Stimulated activated effector memory CD8-positive, alpha-beta T cell treated with anti-CD3 and anti-CD28 coated beads, Interleukin-12 subunit alpha, Interleukin-12 subunit beta, amount 100 ng/mL, for 72 hours (primary cell): ENCODE measurements at regions not wholly inside any gene's neighbourhood (a gene's known extent, or its start where the extent isn't known, plus 50 kb on each side); places are given as distances from the start of the nearest gene placed in this dataset.

Experiments
- ATAC-seq: fragments of 150-1000 bp; cut with Tn5 transposase; 2 replicates; pipeline ENCODE4 v1.10.0; 2021
- DNase-seq, 2 donors: peaks; one replicate each; pipeline ENCODE4 v3.0.0; 2021 to 2022; ENCODE audit warnings: low spot score in 2 of 2
- H3K27ac Mint-ChIP-seq: one replicate; pipeline ENCODE4 v1.8.0; 2022; ENCODE audit warnings: mild to moderate bottlenecking, mixed read lengths
- H3K36me3 Mint-ChIP-seq: one replicate; pipeline ENCODE4 v1.8.0; 2022; ENCODE audit warnings: mild to moderate bottlenecking, mixed read lengths
- H3K4me1 Mint-ChIP-seq: one replicate; pipeline ENCODE4 v1.8.0; 2022; ENCODE audit warnings: mixed read lengths
- H3K4me3 Mint-ChIP-seq: one replicate; pipeline ENCODE4 v1.8.0; 2022; ENCODE audit warnings: mild to moderate bottlenecking, mixed read lengths
- H3K9me3 Mint-ChIP-seq: one replicate; pipeline ENCODE4 v1.8.0; 2022; ENCODE audit warnings: mixed read lengths

DNA sequence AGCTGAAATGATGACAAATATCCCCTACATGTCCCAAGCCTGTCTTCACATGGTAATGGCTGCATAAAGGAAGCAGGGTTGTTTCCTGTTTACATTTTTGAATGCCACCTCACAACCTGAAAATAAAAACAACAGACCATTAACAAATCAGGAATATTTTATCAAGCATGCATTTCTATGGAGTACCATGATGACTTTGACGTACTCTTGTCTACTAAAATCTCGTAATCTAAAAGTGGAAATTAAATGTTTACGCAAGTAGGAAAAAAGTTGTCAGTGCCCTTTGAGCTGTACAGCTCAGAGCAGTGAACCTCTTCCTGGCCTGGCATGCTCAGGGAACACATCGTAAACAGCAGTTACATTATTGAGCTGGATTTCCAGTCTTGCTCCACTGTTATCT, 194.1 kb downstream of the INHBA start:
- Mint-ChIP-seq H3K27ac (no peak overlapping the region), H3K36me3 (no peaks in the 10 kb centered on the region), H3K9me3 (peaks cover 15% of the 10 kb centered on the region), H3K4me1 (no peaks in the 10 kb centered on the region), H3K4me3 (no peak overlapping the region)
- DNase-seq (no peak), ATAC-seq (no peak)

DNA sequence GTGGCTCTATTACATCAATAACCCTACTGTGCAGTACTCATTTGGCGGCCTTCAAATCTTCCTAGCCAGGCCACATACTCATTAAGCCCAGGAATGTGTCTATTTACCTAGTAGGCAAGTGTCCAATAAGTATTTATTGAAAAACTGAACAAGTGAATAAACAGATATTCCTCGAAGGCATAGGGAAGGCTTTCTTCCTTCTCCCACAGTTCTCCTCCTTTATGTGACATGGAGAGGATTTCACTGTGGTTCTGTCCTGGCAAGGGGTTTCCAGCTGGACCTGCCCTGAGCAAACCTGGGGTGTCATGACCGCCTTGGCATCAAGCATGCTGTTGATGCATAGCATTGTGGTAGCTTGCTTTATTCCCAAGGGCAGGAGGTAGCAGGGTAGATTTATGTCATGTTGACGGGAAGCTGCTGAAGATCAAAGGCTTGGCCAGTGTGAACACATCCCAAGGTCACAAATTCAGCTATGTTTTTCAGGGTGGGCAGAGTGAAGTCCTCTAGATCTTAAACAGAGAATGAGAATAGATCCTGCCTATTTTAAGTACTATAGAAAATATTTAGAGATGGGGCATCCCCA, 195.1 kb downstream of the INHBA start:
- H3K27ac Mint-ChIP-seq = no peak overlapping the region
- H3K9me3 Mint-ChIP-seq = peaks cover 15% of the 10 kb centered on the region
- H3K36me3 Mint-ChIP-seq = no peaks in the 10 kb centered on the region
- ATAC-seq (no peak), DNase-seq (no peak)
- no peaks in the 10 kb centered on the region for H3K4me1 Mint-ChIP-seq
- no peak overlapping the region for H3K4me3 Mint-ChIP-seq

DNA sequence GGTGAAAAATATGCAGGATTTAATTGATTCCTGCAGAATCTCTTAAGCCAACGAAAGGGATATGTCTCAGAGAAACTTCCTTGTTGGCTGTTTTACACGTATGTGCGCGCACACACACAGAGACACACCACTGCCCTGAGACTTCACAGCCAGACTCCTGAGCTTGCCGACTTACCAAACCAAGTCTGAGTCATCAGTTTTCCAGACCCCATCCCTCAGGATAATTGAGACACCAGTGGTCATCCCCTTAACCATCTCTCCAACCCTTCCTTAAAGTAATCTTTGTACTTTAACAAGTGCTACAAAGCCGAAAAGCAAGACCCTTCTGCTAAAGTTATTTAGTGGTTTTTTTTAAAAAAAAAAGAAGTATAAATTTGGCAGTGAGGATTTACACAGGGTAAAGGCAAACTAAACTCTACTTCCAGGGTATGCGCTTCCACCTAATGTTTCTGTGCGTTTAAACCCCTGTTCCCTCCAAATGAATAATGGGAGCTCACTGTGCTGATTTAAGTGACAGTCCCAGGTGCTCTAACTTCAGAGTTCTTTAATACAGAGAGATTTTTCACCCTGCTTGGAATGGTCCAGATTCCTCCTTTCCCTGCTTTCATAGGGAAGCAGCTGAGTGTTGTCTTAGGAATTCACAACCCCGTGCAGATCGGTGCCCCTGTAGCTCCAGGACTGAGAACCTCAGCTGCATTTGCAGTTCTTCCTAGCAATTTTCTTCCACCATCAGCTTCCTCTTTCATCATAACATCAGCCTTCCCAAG, 198.5 kb downstream of the INHBA start:
- Mint-ChIP-seq H3K4me3 (no peak overlapping the region), H3K9me3 (peaks cover 15% of the 10 kb centered on the region), H3K36me3 (no peaks in the 10 kb centered on the region), H3K27ac (no peak overlapping the region), H3K4me1 (no peaks in the 10 kb centered on the region)
- DNase-seq = no peak
- no peak for ATAC-seq

DNA sequence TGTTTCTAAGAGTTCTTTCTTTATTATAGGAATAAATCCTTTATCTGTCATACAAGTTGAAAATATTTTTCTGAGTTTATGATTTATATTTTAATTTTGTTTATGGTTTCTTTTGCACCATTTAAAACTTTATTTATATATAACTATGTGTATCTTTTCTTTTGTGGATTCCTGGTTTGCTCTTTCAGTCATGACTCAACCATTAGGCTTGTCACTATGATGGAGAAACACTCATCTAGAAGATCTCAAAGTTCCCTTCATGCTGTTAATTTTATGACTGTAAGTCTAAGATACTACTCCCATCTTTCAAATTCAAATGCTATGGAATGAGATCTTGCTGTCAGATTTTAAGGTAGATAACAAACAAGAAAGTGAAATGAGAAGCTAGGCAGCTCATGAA, 199.5 kb downstream of the INHBA start:
- peaks cover 15% of the 10 kb centered on the region for H3K9me3 Mint-ChIP-seq
- ATAC-seq (no peak), DNase-seq (no peak)
- H3K36me3 Mint-ChIP-seq = no peaks in the 10 kb centered on the region
- no peak overlapping the region for H3K27ac Mint-ChIP-seq
- H3K4me3 Mint-ChIP-seq = no peak overlapping the region
- no peaks in the 10 kb centered on the region for H3K4me1 Mint-ChIP-seq

DNA sequence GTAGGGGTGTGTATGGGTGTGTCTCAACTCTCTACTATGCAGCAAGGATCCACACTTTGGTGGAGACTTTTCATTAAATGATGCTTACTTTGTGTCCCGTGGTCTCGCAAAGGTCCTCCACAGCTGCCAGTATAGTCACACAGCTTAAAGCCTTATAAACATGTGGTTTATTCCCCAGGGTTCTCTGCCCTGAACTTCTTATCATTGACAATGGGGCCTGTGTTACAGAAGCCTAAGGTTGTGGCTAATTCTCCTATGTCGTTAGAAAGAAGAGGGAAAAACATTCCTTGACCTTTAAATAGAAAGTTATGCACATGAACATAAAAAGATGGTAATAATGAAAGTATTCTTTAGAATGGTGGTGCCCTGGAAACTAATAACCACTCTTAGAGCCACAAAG, 201.4 kb downstream of the INHBA start:
- Mint-ChIP-seq H3K4me3 (no peak overlapping the region), H3K4me1 (no peaks in the 10 kb centered on the region), H3K36me3 (no peaks in the 10 kb centered on the region), H3K27ac (no peak overlapping the region), H3K9me3 (peaks cover 12% of the 10 kb centered on the region)
- ATAC-seq = no peak
- DNase-seq = no peak

DNA sequence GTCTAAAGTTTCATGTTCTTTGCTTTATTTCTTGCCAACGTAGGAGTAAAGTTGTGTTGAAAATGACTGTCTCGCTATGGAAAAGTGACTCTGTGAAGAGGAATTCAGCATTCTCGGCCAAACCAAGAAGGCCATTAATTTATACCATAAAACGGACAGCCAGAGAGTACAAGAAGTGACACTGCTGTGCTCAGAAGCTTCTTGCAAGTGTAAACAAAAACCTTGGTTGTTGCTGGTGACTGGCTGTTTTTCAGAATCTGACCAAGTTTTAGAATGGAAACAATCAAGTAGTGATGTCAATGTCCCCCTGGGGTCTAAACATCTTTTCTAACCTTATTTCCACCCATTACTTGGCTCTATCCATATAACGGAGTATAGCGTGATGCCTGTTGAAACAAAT, 201.9 kb downstream of the INHBA start:
- ATAC-seq = no peak
- DNase-seq = no peak
- peaks cover 12% of the 10 kb centered on the region for H3K9me3 Mint-ChIP-seq
- no peak overlapping the region for H3K4me3 Mint-ChIP-seq
- no peak overlapping the region for H3K27ac Mint-ChIP-seq
- H3K36me3 Mint-ChIP-seq = no peaks in the 10 kb centered on the region
- H3K4me1 Mint-ChIP-seq = no peaks in the 10 kb centered on the region

DNA sequence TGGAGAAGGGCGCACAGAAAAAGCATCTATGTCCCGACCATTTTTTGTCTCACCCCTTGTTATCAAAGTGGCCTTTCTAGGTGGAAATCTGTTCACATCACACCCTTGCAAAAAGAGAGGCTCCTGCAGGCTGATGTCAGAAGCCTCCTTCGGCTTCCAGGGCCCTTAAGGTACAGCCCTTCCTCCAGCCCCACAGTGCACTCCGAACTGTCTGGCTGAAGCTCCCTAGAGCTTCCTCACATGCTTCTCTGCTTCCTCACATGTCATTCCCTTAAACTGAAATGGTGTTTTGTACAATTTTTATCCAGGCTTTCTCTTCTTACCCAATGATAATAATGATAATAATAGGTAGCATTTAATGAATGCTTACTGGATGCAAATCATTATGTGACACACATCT, 210.3 kb downstream of the INHBA start:
- Mint-ChIP-seq H3K9me3 (no peaks in the 10 kb centered on the region), H3K4me1 (no peaks in the 10 kb centered on the region), H3K27ac (no peak overlapping the region), H3K4me3 (no peak overlapping the region), H3K36me3 (no peaks in the 10 kb centered on the region)
- no peak for ATAC-seq
- no peak for DNase-seq

DNA sequence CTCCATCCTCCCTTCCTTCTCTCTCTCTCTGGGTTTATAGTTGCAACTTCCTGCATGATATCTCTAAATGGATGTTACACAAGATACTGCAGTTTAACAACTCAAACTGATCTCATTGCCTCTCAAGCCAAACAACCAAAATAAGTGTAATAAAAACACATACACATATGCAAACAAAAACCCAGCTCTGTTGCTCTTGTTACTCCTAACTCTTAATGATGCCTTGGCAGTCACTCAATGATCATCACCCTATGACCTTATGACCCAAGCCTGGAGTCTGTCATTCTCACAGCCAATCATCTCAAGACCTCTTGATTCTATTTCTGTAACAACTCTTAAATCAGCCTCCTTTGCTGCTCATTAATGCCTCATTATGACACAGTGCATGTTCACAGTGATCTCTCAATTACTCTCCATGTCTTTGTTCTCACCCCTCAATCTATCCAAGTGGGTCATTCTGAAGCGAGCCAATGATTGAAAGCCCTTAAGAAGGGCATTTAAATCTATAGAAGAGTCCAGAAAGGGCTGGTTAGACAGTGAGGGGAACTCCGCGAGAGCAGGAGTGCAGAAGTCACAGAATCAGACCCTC, 210.9 kb downstream of the INHBA start:
- Mint-ChIP-seq H3K4me1 (no peaks in the 10 kb centered on the region), H3K27ac (no peak overlapping the region), H3K4me3 (no peak overlapping the region), H3K9me3 (no peaks in the 10 kb centered on the region), H3K36me3 (no peaks in the 10 kb centered on the region)
- no peak for ATAC-seq
- DNase-seq = no peak

DNA sequence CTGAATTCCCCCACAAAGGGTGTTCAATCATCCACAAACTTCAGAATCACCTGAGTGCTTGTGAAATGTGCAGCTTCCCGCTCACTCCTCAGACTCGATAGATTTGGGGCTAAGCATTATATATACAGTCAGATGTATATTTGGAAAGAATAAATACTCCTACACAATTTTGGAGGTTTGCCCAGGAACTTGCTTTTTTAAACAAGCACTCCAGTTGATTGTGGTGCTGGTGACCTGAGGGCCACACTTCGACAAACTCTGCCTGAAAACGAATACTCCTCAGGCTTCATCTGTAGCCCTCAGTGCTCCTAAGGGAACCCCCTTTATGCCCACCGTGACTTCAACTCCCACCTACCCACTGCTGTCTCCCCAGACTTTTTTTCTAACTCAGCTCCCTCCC, 211.6 kb downstream of the INHBA start:
- H3K27ac Mint-ChIP-seq = no peak overlapping the region
- DNase-seq (no peak), ATAC-seq (no peak)
- no peaks in the 10 kb centered on the region for H3K4me1 Mint-ChIP-seq
- no peaks in the 10 kb centered on the region for H3K9me3 Mint-ChIP-seq
- no peak overlapping the region for H3K4me3 Mint-ChIP-seq
- no peaks in the 10 kb centered on the region for H3K36me3 Mint-ChIP-seq

DNA sequence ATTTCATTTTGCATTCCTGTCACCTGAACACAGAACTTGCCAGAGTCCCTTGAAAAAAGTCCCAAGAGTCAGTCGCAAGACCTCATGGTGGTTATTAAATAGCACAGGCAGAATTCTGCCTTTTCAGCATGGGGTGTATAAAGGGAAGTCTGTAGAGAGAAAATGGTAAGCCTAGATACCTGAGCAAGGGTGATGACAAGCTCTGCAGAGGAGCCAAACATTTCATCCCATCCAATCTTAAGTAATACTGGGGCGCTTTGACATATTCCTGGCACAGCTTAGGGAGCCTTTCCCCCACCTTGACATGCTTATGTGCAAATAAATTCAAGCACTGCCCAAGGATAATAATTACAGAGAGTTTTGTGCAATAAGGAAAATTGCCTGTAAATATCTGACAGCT, 213.0 kb downstream of the INHBA start:
- Mint-ChIP-seq H3K9me3 (no peaks in the 10 kb centered on the region), H3K4me1 (no peaks in the 10 kb centered on the region), H3K27ac (no peak overlapping the region), H3K4me3 (no peak overlapping the region), H3K36me3 (no peaks in the 10 kb centered on the region)
- ATAC-seq (no peak), DNase-seq (no peak)

DNA sequence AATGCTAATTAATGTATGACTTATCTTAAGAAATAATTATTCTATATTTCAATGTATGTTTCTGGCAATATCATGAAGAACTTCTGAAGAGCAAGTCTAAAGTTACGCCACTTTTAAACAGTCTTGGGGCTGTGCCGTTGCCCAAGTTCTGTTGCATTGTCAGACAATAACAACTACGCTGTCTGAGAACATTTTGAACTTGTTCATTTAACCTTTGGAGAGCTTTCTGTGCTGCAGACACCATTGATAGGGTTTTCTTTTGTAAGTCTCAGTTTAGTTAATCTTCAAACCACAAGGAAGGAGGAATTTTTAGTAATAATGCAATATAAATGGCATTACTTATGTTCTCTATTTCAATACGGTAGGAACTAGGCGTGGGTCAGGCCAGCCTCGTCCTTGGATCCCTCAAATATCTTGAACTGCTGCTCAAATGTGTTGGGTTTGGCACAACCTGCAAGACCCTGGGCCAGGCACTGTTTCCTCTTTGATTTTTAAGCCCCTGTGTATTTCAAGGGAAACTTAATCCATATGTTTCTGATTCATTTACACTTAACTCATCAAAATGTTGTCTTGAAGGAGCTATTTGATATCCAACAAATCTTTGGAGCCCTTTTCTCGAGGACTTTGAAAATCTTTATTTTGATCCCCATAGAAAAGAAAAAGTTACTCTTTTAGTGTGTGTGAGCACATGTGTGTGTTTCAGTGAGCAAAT, 215.5 kb downstream of the INHBA start:
- DNase-seq (no peak), ATAC-seq (no peak)
- H3K36me3 Mint-ChIP-seq = no peaks in the 10 kb centered on the region
- H3K4me3 Mint-ChIP-seq = no peak overlapping the region
- H3K9me3 Mint-ChIP-seq = peaks cover 4% of the 10 kb centered on the region
- H3K27ac Mint-ChIP-seq = no peak overlapping the region
- H3K4me1 Mint-ChIP-seq = no peaks in the 10 kb centered on the region

DNA sequence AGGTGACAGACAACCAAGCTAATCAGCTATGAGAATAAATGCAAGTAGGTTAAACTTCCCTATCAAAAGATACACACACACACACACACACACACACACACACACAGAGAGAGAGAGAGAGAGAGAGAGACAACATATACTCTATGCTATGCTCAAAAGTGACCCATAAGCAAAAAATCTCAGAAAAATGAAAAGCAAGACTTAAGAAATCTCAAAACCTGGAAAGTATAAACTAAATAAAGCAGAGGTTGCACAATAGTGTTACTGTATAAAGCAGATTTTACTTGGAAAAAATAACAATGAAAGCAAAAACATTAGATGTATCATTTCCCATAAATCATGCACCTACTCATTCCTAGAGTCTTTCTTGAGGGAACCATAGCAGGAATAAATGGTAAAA, 221.5 kb downstream of the INHBA start:
- Mint-ChIP-seq H3K4me3 (no peak overlapping the region), H3K36me3 (no peaks in the 10 kb centered on the region), H3K27ac (no peak overlapping the region), H3K9me3 (peaks cover 9% of the 10 kb centered on the region), H3K4me1 (no peaks in the 10 kb centered on the region)
- DNase-seq (no peak), ATAC-seq (no peak)

DNA sequence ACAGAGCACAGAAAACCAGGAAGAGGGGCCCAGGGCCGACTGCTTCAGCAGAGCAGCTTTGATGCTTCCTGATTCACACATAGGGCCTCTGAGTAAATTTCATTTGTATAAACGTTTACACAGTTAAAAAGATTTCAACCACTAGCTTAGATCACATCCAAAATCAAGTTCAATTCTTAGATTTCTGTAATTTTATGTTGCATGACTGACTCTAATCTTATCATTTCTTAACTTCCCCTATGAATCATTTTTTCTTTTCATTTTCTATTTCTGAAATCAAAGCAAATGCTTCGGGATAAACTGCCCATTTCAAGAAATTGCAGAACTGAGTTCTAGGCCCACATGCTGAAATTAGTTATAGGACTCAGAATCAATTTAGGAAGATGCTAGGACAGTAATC, 224.7 kb downstream of the INHBA start:
- ATAC-seq (no peak), DNase-seq (no peak)
- H3K27ac Mint-ChIP-seq = no peak overlapping the region
- H3K9me3 Mint-ChIP-seq = peaks cover 6% of the 10 kb centered on the region
- H3K4me1 Mint-ChIP-seq = no peaks in the 10 kb centered on the region
- no peaks in the 10 kb centered on the region for H3K36me3 Mint-ChIP-seq
- no peak overlapping the region for H3K4me3 Mint-ChIP-seq

DNA sequence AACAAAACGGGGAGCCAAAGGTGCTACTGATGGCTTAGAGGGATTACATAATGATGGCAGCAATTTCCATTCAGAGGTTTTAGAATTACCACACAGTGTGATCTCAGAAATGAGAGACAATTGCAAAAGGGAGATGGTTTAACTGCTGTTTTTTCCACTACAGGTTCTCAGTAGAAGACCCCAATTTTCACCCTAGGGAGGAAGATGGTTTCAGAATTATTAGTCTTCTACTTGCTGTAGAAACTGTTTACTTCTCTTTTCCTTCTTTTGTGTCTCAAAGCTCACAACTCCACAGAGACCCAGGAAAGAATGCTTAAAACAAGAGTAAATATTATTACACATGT, 226.5 kb downstream of the INHBA start:
- Mint-ChIP-seq H3K4me1 (no peaks in the 10 kb centered on the region), H3K4me3 (no peak overlapping the region), H3K36me3 (no peaks in the 10 kb centered on the region), H3K27ac (no peak overlapping the region), H3K9me3 (peaks cover 3% of the 10 kb centered on the region)
- ATAC-seq = no peak
- DNase-seq = no peak

DNA sequence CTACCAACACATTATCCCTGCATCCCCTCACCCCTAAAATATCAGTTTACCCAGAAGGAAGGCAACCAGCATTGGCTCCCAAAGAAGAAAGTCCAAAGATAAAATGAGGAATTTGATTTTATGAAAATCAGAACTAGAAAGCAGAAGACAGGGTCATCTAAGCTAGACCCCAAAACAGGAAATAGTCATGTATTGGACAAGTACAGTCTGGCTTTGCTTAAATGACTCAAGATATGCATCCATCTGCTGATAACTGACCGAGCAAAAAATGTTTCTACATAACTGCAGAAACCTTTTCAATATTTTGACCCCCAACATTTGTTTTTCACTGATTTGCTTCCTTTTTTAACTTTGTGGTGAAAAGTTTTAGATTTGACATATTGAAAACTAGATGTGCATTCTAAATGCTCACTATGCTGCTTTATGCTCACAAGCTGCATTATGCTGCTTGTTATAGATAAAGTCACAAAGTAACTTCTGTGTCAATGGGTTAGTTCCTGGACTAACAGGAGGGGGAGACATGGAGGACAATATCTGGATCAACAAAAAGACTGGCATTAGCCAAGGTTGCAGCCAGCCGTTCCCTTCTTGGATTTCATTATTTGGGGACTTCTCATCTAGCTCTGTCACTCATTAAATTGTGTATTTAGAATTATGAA, 227.0 kb downstream of the INHBA start:
- H3K27ac Mint-ChIP-seq = no peak overlapping the region
- no peak for DNase-seq
- no peak for ATAC-seq
- no peaks in the 10 kb centered on the region for H3K4me1 Mint-ChIP-seq
- H3K4me3 Mint-ChIP-seq = no peak overlapping the region
- H3K36me3 Mint-ChIP-seq = no peaks in the 10 kb centered on the region
- H3K9me3 Mint-ChIP-seq = peaks cover 3% of the 10 kb centered on the region
